Endothelial cell of umbilical vein (primary cell): ENCODE measurements at regions not wholly inside any gene's neighbourhood (a gene's known extent, or its start where the extent isn't known, plus 50 kb on each side); places are given as distances from the start of the nearest gene placed in this dataset.

Experiments
- BruUV-seq: library from RNA; stranded (reverse); fragments of 400-500 nt; replicated peaks from 2 replicates; lab custom pipeline; 2021; lab: Mats Ljungman, UMichigan
- CTCF ChIA-PET: fragments of 300-600, 350-600 bp; sonication (Branson Sonifier 250); formaldehyde crosslinking; loops from one replicate; lab custom pipeline; 2021; ENCODE audit warnings: antibody characterized with exemption, inconsistent platforms; lab: Charles Lee
- POLR2A ChIA-PET: fragments of 300-600, 350-600 bp; sonication (Branson Sonifier 250); formaldehyde crosslinking; loops from one replicate; lab custom pipeline; 2021; ENCODE audit warnings: antibody characterized with exemption, inconsistent platforms; lab: Charles Lee
- DNase-seq: peaks from one replicate; pipeline ENCODE4 v3.0.0-alpha.2; 2011; ENCODE audit warnings: low read depth, low spot score
- FAIRE-seq: peaks from 2 replicates; lab custom pipeline; 2011; peaks lifted over from hg19 to GRCh38; lab: Jason Lieb, UNC
- H2AFZ ChIP-seq: 2 replicates; pipeline ENCODE4 v1.6.0; 2012; ENCODE audit warnings: low read depth, low read length, control low read depth, inconsistent platforms
- H3K27ac ChIP-seq: 2 replicates; pipeline ENCODE4 v1.5.1; 2011; ENCODE audit warnings: low read depth, mild to moderate bottlenecking, control low read depth, low read length, moderate library complexity; ENCODE audit not compliant: insufficient read depth
- H3K27me3 ChIP-seq, 2 experiments: 2 replicates each; pipeline versions ENCODE4 v1.6.0 to v1.6.1; 2011; ENCODE audit warnings: low read length in 2 of 2, mixed read lengths in 1 of 2; ENCODE audit not compliant: control insufficient read depth in 2 of 2, insufficient read depth in 2 of 2
- H3K36me3 ChIP-seq, 2 experiments: 2 replicates in 1 of 2; 3 replicates in 1 of 2; pipeline ENCODE4 v1.5.1; 2011; ENCODE audit warnings: low read length in 2 of 2, mild to moderate bottlenecking in 1 of 2, moderate library complexity in 1 of 2; ENCODE audit not compliant: control insufficient read depth in 2 of 2, insufficient read depth in 2 of 2; ENCODE audit errors: extremely low read depth in 1 of 2
- H3K4me1 ChIP-seq: 3 replicates; pipeline ENCODE4 v1.5.1; 2011; ENCODE audit warnings: mild to moderate bottlenecking, low read length; ENCODE audit not compliant: control insufficient read depth, insufficient read depth; ENCODE audit errors: extremely low read depth
- H3K4me2 ChIP-seq: 2 replicates; pipeline ENCODE4 v1.6.1; 2011; ENCODE audit warnings: low read length, control low read depth, mixed read lengths; ENCODE audit not compliant: insufficient read depth
- H3K4me3 ChIP-seq, 3 experiments: fragments of 200-600 bp in 1 of 3; sonication (generic), shearing (Covaris generic) in 1 of 3; replicated peaks in 1 of 3; 2 replicates each; pipeline ENCODE4 v1.5.1; 2011 to 2016; ENCODE audit warnings: control low read depth in 3 of 3, low read length in 3 of 3, mild to moderate bottlenecking in 2 of 3, inconsistent platforms in 1 of 3, low read depth in 1 of 3, moderate library complexity in 1 of 3; ENCODE audit not compliant: insufficient read depth in 1 of 3
- H3K79me2 ChIP-seq: 2 replicates; pipeline ENCODE4 v1.6.0; 2012; ENCODE audit warnings: low read length, inconsistent platforms; ENCODE audit not compliant: control insufficient read depth, insufficient read depth
- H3K9ac ChIP-seq: replicated peaks from 2 replicates; pipeline ENCODE3; 2011; ENCODE audit warnings: low read length, control low read depth; ENCODE audit not compliant: insufficient read depth; ENCODE audit errors: extremely low read depth
- H3K9me1 ChIP-seq: replicated peaks from 3 replicates; pipeline ENCODE4 v1.6.0; 2011; ENCODE audit warnings: mild to moderate bottlenecking, low read length; ENCODE audit not compliant: control insufficient read depth, insufficient read depth; ENCODE audit errors: extremely low read depth
- H3K9me3 ChIP-seq: replicated peaks from 2 replicates; pipeline ENCODE4 v1.5.1; 2012; ENCODE audit warnings: low read length, inconsistent platforms; ENCODE audit not compliant: control insufficient read depth, insufficient read depth
- H4K20me1 ChIP-seq: replicated peaks from 2 replicates; pipeline ENCODE3; 2011; ENCODE audit warnings: mild to moderate bottlenecking, low read length; ENCODE audit not compliant: control insufficient read depth, insufficient read depth; ENCODE audit errors: extremely low read depth
- EZH2 ChIP-seq: IDR thresholded peaks from 2 replicates; pipeline ENCODE4 v1.6.1; 2012; ENCODE audit warnings: borderline replicate concordance, low read depth, mild to moderate bottlenecking, moderate library complexity, low read length, inconsistent platforms; ENCODE audit not compliant: severe bottlenecking
- FOS ChIP-seq: IDR thresholded peaks from 2 replicates; pipeline ENCODE4 v1.6.1; 2011; ENCODE audit warnings: mild to moderate bottlenecking, low read length, moderate library complexity, borderline replicate concordance; ENCODE audit not compliant: insufficient read depth
- GATA2 ChIP-seq: IDR thresholded peaks from 2 replicates; pipeline ENCODE4 v1.7.0; 2011; ENCODE audit warnings: low read depth, mild to moderate bottlenecking, moderate library complexity, mixed read lengths, low read length; ENCODE audit not compliant: insufficient read length, insufficient read depth
- JUN ChIP-seq: IDR thresholded peaks from 2 replicates; pipeline ENCODE4 v1.6.1; 2011; ENCODE audit warnings: borderline replicate concordance, low read depth; ENCODE audit not compliant: insufficient read length, insufficient read depth
- MAX ChIP-seq: IDR thresholded peaks from 2 replicates; pipeline ENCODE4 v1.6.1; 2011; ENCODE audit not compliant: insufficient read depth, insufficient read length
- MYC ChIP-seq: IDR thresholded peaks from one replicate; pipeline ENCODE4 v1.6.1; 2011; ENCODE audit warnings: mild to moderate bottlenecking, low read depth, low read length
- POLR2A ChIP-seq: IDR thresholded peaks from 2 replicates; pipeline ENCODE4 v1.6.1; 2012; ENCODE audit warnings: low read depth, mild to moderate bottlenecking, control low read depth, low read length
- POLR2AphosphoS5 ChIP-seq: IDR thresholded peaks from 2 replicates; pipeline ENCODE4 v1.6.1; 2012; ENCODE audit warnings: low read depth, mild to moderate bottlenecking, control low read depth, low read length, moderate library complexity; ENCODE audit not compliant: insufficient read depth
- dilution Hi-C: fragments of 300-500 bp; cut with MboI; formaldehyde crosslinking; loops from one replicate; pipeline ENCODE4 v1.15.0; 2019; ENCODE audit warnings: low sequenced_read_pairs; ENCODE audit not compliant: extremely low pct_ligation_motif_present
- intact Hi-C: fragments of 100-400 bp; cut with micrococcal nuclease; formaldehyde crosslinking; loops from one replicate; pipeline ENCODE4 v1.10.0; 2022
- TF ChIP-seq, protein P1 (sequence below), 2 donors: IDR thresholded peaks; 1 replicate in 1 of 2; 2 replicates in 1 of 2; pipeline ENCODE4 v1.5.1; 2011; ENCODE audit warnings: low read length in 2 of 2, mild to moderate bottlenecking in 2 of 2, moderate library complexity in 2 of 2, control low read depth in 1 of 2, inconsistent platforms in 1 of 2, low read depth in 1 of 2; ENCODE audit not compliant: insufficient read depth in 1 of 2; ENCODE audit errors: extremely low read depth in 1 of 2

DNA sequence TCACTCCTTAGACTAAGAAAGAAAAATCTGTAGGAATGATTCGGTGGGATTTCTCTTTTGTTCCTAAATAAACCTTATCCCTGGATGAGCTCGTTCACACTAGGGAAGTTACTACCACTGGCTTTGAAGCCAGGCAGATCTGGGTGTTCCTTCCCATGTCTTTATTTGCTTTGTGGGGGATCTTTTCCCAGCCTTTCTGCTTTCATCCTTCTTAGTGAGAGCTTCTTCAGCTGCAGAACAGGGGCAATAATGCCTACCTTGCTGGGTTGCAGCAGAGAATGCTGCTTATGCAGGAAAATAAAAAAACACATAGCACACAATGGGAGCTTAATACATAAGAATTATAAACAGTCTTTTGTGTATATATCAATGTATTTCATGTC is 292.1 kb downstream of the SOX11 start:
- dilution Hi-C loops (no loop called here), intact Hi-C loops (no loop called here)
- no peak overlapping the region for H3K9ac ChIP-seq

More for the DNA sequence above, 292.1 kb downstream of the SOX11 start:
- TF ChIP-seq GATA2 (no peak), FOS (no peak), POLR2AphosphoS5 (no peak), MAX (no peak), POLR2A (no peak), EZH2 (no peak), JUN (no peak), MYC (no peak)
- TF ChIP-seq, protein P1, sequence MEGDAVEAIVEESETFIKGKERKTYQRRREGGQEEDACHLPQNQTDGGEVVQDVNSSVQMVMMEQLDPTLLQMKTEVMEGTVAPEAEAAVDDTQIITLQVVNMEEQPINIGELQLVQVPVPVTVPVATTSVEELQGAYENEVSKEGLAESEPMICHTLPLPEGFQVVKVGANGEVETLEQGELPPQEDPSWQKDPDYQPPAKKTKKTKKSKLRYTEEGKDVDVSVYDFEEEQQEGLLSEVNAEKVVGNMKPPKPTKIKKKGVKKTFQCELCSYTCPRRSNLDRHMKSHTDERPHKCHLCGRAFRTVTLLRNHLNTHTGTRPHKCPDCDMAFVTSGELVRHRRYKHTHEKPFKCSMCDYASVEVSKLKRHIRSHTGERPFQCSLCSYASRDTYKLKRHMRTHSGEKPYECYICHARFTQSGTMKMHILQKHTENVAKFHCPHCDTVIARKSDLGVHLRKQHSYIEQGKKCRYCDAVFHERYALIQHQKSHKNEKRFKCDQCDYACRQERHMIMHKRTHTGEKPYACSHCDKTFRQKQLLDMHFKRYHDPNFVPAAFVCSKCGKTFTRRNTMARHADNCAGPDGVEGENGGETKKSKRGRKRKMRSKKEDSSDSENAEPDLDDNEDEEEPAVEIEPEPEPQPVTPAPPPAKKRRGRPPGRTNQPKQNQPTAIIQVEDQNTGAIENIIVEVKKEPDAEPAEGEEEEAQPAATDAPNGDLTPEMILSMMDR (IDR thresholded peaks at IDR 0.05; ENCODE audit: extremely low read depth in 1 of 2, insufficient read depth in 1 of 2, low read depth in 1 of 2, low read length in 2 of 2), result no peak
- no peaks in the 10 kb centered on the region for H3K4me1 ChIP-seq
- no peaks in the 10 kb centered on the region for H4K20me1 ChIP-seq
- H3K4me3 ChIP-seq, result no peak overlapping the region
- CTCF ChIA-PET, result no interaction called here
- FAIRE-seq (no peak), DNase-seq (no peak)
- no peaks in the 10 kb centered on the region for H3K79me2 ChIP-seq
- H3K9me3 ChIP-seq, result peaks cover 11% of the 10 kb centered on the region
- no peaks in the 10 kb centered on the region for H3K36me3 ChIP-seq
- no peaks in the 10 kb centered on the region for H3K9me1 ChIP-seq
- H2AFZ ChIP-seq, result no peak overlapping the region
- POLR2A ChIA-PET, result no interaction called here
- BruUV-seq, result no TSS peak
- no peak overlapping the region for H3K27ac ChIP-seq
- no peaks in the 10 kb centered on the region for H3K27me3 ChIP-seq
- H3K4me2 ChIP-seq, result no peak overlapping the region
